Testis (tissue), 2 donors: ENCODE measurements at regions not wholly inside any gene's neighbourhood (a gene's known extent, or its start where the extent isn't known, plus 50 kb on each side); places are given as distances from the start of the nearest gene placed in this dataset.

Experiments used
- POLR2A ChIP-seq: fragments of 450-650 bp; IDR thresholded peaks from one replicate; pipeline ENCODE4 v1.6.1; 2017; ENCODE audit warnings: antibody characterized with exemption, mild to moderate bottlenecking, moderate library complexity
- TF ChIP-seq, protein P1 (sequence below), 3 experiments: fragments of 450-650 bp in 2 of 3; fragments of 200-600 bp in 1 of 3; sonication (generic) in 1 of 3; IDR thresholded peaks; one replicate each; pipeline ENCODE4 v1.5.1; 2016 to 2019; ENCODE audit warnings: antibody characterized with exemption in 3 of 3, mild to moderate bottlenecking in 2 of 3, moderate library complexity in 1 of 3

DNA sequence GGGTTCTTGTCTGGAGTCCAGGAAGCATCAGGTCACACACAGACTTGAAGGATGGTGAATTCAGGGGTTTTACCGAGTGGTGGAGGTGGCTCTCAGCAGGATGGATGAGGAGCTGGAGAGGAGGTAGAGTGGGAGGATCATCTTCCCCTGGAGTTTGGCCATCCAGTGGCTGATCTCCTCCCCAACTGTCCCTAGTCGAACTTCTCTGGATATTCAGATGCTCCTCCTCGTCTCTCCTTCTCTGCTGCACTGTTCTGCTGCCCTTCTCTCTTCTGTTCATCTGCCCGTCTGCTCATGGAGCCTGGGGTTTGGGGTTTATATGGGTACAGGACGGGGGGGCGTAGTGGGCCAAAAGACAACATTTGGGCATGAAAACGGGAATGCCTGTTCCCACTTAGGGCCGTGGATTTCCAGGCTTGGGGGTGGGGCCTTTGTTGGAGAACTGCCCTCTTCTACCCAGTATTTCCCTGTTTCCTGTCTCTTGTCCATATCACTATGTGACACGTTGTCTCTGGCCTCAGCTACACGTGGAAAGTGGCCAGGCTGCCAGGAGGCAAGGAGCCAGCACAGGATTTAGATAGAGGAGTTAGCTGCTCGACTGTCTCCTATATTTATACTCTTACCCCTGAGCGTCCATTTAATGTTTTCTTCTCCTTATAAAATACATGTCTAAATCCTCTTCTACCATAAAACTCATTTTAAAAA is 76.7 kb downstream of the SIPA1L2 start:
- TF ChIP-seq, protein P1, sequence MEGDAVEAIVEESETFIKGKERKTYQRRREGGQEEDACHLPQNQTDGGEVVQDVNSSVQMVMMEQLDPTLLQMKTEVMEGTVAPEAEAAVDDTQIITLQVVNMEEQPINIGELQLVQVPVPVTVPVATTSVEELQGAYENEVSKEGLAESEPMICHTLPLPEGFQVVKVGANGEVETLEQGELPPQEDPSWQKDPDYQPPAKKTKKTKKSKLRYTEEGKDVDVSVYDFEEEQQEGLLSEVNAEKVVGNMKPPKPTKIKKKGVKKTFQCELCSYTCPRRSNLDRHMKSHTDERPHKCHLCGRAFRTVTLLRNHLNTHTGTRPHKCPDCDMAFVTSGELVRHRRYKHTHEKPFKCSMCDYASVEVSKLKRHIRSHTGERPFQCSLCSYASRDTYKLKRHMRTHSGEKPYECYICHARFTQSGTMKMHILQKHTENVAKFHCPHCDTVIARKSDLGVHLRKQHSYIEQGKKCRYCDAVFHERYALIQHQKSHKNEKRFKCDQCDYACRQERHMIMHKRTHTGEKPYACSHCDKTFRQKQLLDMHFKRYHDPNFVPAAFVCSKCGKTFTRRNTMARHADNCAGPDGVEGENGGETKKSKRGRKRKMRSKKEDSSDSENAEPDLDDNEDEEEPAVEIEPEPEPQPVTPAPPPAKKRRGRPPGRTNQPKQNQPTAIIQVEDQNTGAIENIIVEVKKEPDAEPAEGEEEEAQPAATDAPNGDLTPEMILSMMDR (IDR thresholded peaks at IDR 0.05): no peak
- TF ChIP-seq POLR2A: no peak
